PC-3 (cell line): ENCODE measurements at regions not wholly inside any gene's neighbourhood (a gene's known extent, or its start where the extent isn't known, plus 50 kb on each side); places are given as distances from the start of the nearest gene placed in this dataset.

Experiments used
- ATAC-seq: fragments of 200-7000 bp; cut with Tn5 transposase; 2 replicates; pipeline ENCODE4 v1.9.1; 2020; ENCODE audit warnings: mild to moderate bottlenecking, moderate library complexity
- BruUV-seq: library from RNA; stranded (reverse); fragments of 400-500 nt; replicated peaks from 2 replicates; lab custom pipeline; 2021; lab: Mats Ljungman, UMichigan
- CTCF ChIA-PET: fragments of 300-600 bp; sonication (Branson Sonifier 250); formaldehyde crosslinking; loops from one replicate; lab custom pipeline; 2022; ENCODE audit warnings: antibody characterized with exemption; lab: Charles Lee
- POLR2A ChIA-PET: fragments of 300-600 bp; sonication (Branson Sonifier 250); formaldehyde crosslinking; loops from one replicate; lab custom pipeline; 2022; ENCODE audit warnings: antibody characterized with exemption; ENCODE audit not compliant: unreplicated experiment; lab: Charles Lee
- DNase-seq: peaks from one replicate; pipeline ENCODE4 v3.0.0-alpha.2; 2015
- H2AFZ ChIP-seq: fragments of 300-600 bp; sonication (generic); 2 replicates; pipeline ENCODE4 v1.6.0; 2016; ENCODE audit warnings: antibody characterized with exemption, low read length
- H3F3A ChIP-seq: fragments of 300-600 bp; sonication (generic); one replicate; pipeline ENCODE4 v1.6.0; 2017; ENCODE audit warnings: antibody characterized with exemption, low read length, control low read depth, mild to moderate bottlenecking; ENCODE audit not compliant: unreplicated experiment
- H3K27ac ChIP-seq: fragments of 300-600 bp; sonication (generic); 2 replicates; pipeline ENCODE4 v1.5.1; 2016; ENCODE audit warnings: mild to moderate bottlenecking, low read length
- H3K27me3 ChIP-seq: fragments of 300-600 bp; sonication (generic); 2 replicates; pipeline ENCODE4 v1.6.1; 2016; ENCODE audit warnings: low read length, mixed read lengths
- H3K36me3 ChIP-seq: fragments of 300-600 bp; sonication (generic); 2 replicates; pipeline ENCODE4 v1.6.1; 2016; ENCODE audit warnings: low read depth, mixed run types, low read length, mixed read lengths
- H3K4me1 ChIP-seq: fragments of 300-600 bp; sonication (generic); 2 replicates; pipeline ENCODE4 v1.5.1; 2016; ENCODE audit warnings: low read length; ENCODE audit not compliant: insufficient read depth
- H3K4me2 ChIP-seq: fragments of 300-600 bp; sonication (generic); 2 replicates; pipeline ENCODE4 v1.6.0; 2016; ENCODE audit warnings: low read length
- H3K4me3 ChIP-seq: fragments of 300-600 bp; sonication (generic); 2 replicates; pipeline ENCODE4 v1.5.1; 2016; ENCODE audit warnings: mild to moderate bottlenecking, low read length, mixed read lengths
- H3K79me2 ChIP-seq: fragments of 300-600 bp; sonication (generic); 2 replicates; pipeline ENCODE4 v1.6.1; 2017; ENCODE audit warnings: low read length, mixed read lengths
- H3K9ac ChIP-seq: fragments of 300-600 bp; sonication (generic); 2 replicates; pipeline ENCODE4 v1.6.0; 2016; ENCODE audit warnings: mild to moderate bottlenecking, low read length
- H3K9me2 ChIP-seq: fragments of 300-600 bp; sonication (generic); replicated peaks from 2 replicates; pipeline ENCODE4 v1.6.1; 2016; ENCODE audit warnings: mixed run types, low read length, mixed read lengths
- H3K9me3 ChIP-seq: fragments of 300-600 bp; sonication (generic); 2 replicates; pipeline ENCODE4 v1.6.1; 2016; ENCODE audit warnings: low read length, mixed read lengths
- H4K20me1 ChIP-seq: fragments of 300-600 bp; sonication (generic); 2 replicates; pipeline ENCODE4 v1.6.1; 2016; ENCODE audit warnings: low read length, mixed read lengths
- CTCF ChIP-seq: fragments of 300-600 bp; sonication (generic); conservative IDR thresholded peaks from 2 replicates; pipeline ENCODE4 v1.5.1; 2017; ENCODE audit warnings: antibody characterized with exemption, low read depth, mild to moderate bottlenecking, low read length
- EZH2 ChIP-seq: fragments of 300-600 bp; sonication (generic); IDR thresholded peaks from one replicate; pipeline ENCODE4 v1.6.1; 2017; ENCODE audit warnings: antibody characterized with exemption, mild to moderate bottlenecking, low read length; ENCODE audit not compliant: unreplicated experiment
- EZH2phosphoT487 ChIP-seq: fragments of 300-600 bp; sonication (generic); IDR thresholded peaks from 2 replicates; pipeline ENCODE4 v1.6.1; 2018; ENCODE audit warnings: mild to moderate bottlenecking, antibody characterized with exemption, low read length, borderline replicate concordance
- intact Hi-C: fragments of 100-400 bp; cut with micrococcal nuclease; formaldehyde crosslinking; loops from 2 replicates; pipeline ENCODE4 v1.9.0; 2023

GRCh38 chr1:82405333-82405732 is 604.6 kb downstream of the ADGRL2 start:
- Histone ChIP-seq H3K36me3 (no peaks in the 10 kb centered on the region), H3K27me3 (no peaks in the 10 kb centered on the region), H3K4me2 (no peak overlapping the region), H2AFZ (no peak overlapping the region), H3K9me3 (no peaks in the 10 kb centered on the region), H3K79me2 (no peaks in the 10 kb centered on the region), H3K9me2 (no peaks in the 10 kb centered on the region), H3K27ac (no peak overlapping the region), H3K4me1 (no peaks in the 10 kb centered on the region), H3K4me3 (no peak overlapping the region), H4K20me1 (no peaks in the 10 kb centered on the region), H3K9ac (no peak overlapping the region), H3F3A (no peaks in the 10 kb centered on the region)
- intact Hi-C loops: no loop called here
- POLR2A ChIA-PET: no interaction called here
- CTCF ChIA-PET: no interaction called here
- TF ChIP-seq EZH2 (no peak), EZH2phosphoT487 (no peak), CTCF (no peak)
- no TSS peak for BruUV-seq
- DNase-seq (no peak), ATAC-seq (no peak)

GRCh38 chr1:82401116-82401515 is 600.4 kb downstream of the ADGRL2 start:
- ATAC-seq (no peak), DNase-seq (no peak)
- POLR2A ChIA-PET: no interaction called here
- no peak overlapping the region for H2AFZ ChIP-seq
- no peaks in the 10 kb centered on the region for H3K79me2 ChIP-seq
- no peaks in the 10 kb centered on the region for H4K20me1 ChIP-seq
- intact Hi-C loops: no loop called here
- no peaks in the 10 kb centered on the region for H3K9me3 ChIP-seq
- no TSS peak for BruUV-seq
- H3K27me3 ChIP-seq: no peaks in the 10 kb centered on the region
- no peak overlapping the region for H3K27ac ChIP-seq
- H3K9me2 ChIP-seq: no peaks in the 10 kb centered on the region
- H3K4me1 ChIP-seq: no peaks in the 10 kb centered on the region
- no peak overlapping the region for H3K4me3 ChIP-seq
- CTCF ChIA-PET: no interaction called here
- TF ChIP-seq EZH2phosphoT487: no peak
- TF ChIP-seq EZH2: no peak
- no peak for TF ChIP-seq CTCF
- H3K4me2 ChIP-seq: no peak overlapping the region
- no peak overlapping the region for H3K9ac ChIP-seq
- H3K36me3 ChIP-seq: no peaks in the 10 kb centered on the region
- no peaks in the 10 kb centered on the region for H3F3A ChIP-seq

GRCh38 chr1:82400521-82400920 is 599.8 kb downstream of the ADGRL2 start:
- POLR2A ChIA-PET: no interaction called here
- Histone ChIP-seq H2AFZ (no peak overlapping the region), H3K9me2 (no peaks in the 10 kb centered on the region), H3K36me3 (no peaks in the 10 kb centered on the region), H3F3A (no peaks in the 10 kb centered on the region), H3K4me3 (no peak overlapping the region), H3K4me1 (no peaks in the 10 kb centered on the region), H3K4me2 (no peak overlapping the region), H3K9ac (no peak overlapping the region), H3K9me3 (no peaks in the 10 kb centered on the region), H3K27ac (no peak overlapping the region), H4K20me1 (no peaks in the 10 kb centered on the region), H3K27me3 (no peaks in the 10 kb centered on the region), H3K79me2 (no peaks in the 10 kb centered on the region)
- TF ChIP-seq EZH2 (no peak), CTCF (no peak), EZH2phosphoT487 (no peak)
- intact Hi-C loops: no loop called here
- CTCF ChIA-PET: no interaction called here
- ATAC-seq (no peak), DNase-seq (no peak)
- no TSS peak for BruUV-seq
